ENCODE measurements at regions not wholly inside any gene's neighbourhood (a gene's known extent, or its start where the extent isn't known, plus 50 kb on each side); places are given as distances from the start of the nearest gene placed in this dataset.

DNA sequence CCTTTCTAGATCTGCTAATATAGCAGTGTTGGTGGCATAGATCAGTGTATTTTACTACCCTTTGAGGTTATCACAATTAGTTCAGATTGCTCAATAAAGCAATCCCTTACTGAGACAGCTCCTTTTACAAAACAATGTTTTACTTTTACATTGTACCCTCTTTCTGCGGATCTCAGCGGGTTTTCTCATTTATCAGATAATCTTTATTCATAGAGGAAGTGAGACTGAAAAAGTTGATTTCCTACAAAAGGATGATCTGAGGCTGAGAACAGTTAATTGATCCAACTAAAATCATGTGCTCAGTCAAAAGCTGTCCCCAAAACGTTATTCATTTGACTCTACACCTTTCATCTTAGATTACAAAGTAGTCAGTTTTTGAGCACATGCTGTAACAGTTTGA, 2319.9 kb downstream of the LRRC4C start:
- H3K9me3 ChIP-seq (ENCODE audit: low read depth, low read length), result peaks cover 5% of the 10 kb centered on the region
- H3K4me2 ChIP-seq (ENCODE audit: insufficient read depth, low read length), result no peak overlapping the region
- H2AFZ ChIP-seq (ENCODE audit: low read length), result no peak overlapping the region
- H3K4me3 ChIP-seq (ENCODE audit: insufficient read depth, low read length), result no peak overlapping the region
- H3K36me3 ChIP-seq (ENCODE audit: insufficient read depth, low read length), result no peaks in the 10 kb centered on the region
- no peaks in the 10 kb centered on the region for H3K27me3 ChIP-seq (ENCODE audit: insufficient read depth, low read length)
- DNase-seq (ENCODE audit: insufficient read length, low spot score, missing footprints), result no peak
- no peaks in the 10 kb centered on the region for H3K79me2 ChIP-seq (ENCODE audit: insufficient read depth, low read length)
- H3K4me1 ChIP-seq (ENCODE audit: insufficient read depth, low read length), result no peaks in the 10 kb centered on the region
- TF ChIP-seq, protein P1, sequence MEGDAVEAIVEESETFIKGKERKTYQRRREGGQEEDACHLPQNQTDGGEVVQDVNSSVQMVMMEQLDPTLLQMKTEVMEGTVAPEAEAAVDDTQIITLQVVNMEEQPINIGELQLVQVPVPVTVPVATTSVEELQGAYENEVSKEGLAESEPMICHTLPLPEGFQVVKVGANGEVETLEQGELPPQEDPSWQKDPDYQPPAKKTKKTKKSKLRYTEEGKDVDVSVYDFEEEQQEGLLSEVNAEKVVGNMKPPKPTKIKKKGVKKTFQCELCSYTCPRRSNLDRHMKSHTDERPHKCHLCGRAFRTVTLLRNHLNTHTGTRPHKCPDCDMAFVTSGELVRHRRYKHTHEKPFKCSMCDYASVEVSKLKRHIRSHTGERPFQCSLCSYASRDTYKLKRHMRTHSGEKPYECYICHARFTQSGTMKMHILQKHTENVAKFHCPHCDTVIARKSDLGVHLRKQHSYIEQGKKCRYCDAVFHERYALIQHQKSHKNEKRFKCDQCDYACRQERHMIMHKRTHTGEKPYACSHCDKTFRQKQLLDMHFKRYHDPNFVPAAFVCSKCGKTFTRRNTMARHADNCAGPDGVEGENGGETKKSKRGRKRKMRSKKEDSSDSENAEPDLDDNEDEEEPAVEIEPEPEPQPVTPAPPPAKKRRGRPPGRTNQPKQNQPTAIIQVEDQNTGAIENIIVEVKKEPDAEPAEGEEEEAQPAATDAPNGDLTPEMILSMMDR (IDR thresholded peaks at IDR 0.05; ENCODE audit: extremely low read depth, low read depth, low read length), result no peak
- no peak overlapping the region for H3K27ac ChIP-seq (ENCODE audit: low read depth, low read length)
- H4K20me1 ChIP-seq (ENCODE audit: insufficient read depth, low read length), result no peaks in the 10 kb centered on the region

DNA sequence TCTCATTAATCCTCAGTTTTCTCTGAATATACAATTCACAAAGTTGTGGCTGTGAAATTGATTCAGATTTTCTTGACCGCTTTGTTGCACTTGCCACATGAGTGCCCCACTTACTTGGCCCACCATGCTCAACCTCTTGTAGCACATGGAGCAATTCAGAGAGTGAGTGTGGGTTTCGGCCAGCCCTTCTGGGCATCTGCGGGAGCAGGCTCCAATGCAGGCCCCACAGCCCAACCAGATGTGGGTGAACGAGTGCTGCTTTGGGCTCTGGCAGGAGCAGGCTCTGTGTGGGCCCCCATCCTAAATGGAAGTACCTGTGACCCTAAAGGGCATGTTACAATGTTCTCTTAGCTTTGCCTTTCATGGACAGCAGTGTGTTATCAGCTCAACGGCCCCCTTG, 2338.6 kb downstream of the LRRC4C start:
- Histone ChIP-seq H3K27ac (ENCODE audit: low read depth, low read length) (no peak overlapping the region), H3K9me3 (ENCODE audit: low read depth, low read length) (no peaks in the 10 kb centered on the region), H2AFZ (ENCODE audit: low read length) (no peak overlapping the region), H4K20me1 (ENCODE audit: insufficient read depth, low read length) (no peaks in the 10 kb centered on the region), H3K36me3 (ENCODE audit: insufficient read depth, low read length) (no peaks in the 10 kb centered on the region), H3K4me3 (ENCODE audit: insufficient read depth, low read length) (no peak overlapping the region), H3K4me2 (ENCODE audit: insufficient read depth, low read length) (no peak overlapping the region), H3K27me3 (ENCODE audit: insufficient read depth, low read length) (no peaks in the 10 kb centered on the region), H3K4me1 (ENCODE audit: insufficient read depth, low read length) (no peaks in the 10 kb centered on the region), H3K79me2 (ENCODE audit: insufficient read depth, low read length) (no peaks in the 10 kb centered on the region)
- DNase-seq (ENCODE audit: insufficient read length, low spot score, missing footprints), result no peak
- TF ChIP-seq, protein P1 (IDR thresholded peaks at IDR 0.05; ENCODE audit: extremely low read depth, low read depth, low read length), result no peak

DNA sequence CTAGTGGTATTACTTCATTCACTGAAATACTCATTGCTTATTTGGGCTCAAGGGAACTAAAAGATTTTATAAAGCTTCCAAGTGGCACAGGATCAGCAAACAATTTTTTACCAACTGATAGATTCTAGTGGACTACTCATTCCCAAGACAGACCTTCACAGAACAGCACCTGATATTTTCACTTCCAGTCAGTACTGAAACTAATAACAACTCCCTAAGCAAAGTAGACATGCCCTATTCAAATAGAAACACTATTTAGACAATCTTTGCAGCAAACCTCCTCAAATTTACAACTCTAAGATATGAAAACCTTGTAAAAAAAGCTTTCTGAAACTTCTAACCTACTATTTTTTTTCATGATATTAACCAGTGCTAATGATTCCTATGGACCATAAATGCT, 2345.8 kb downstream of the LRRC4C start:
- Histone ChIP-seq H3K27me3 (ENCODE audit: insufficient read depth, low read length) (no peaks in the 10 kb centered on the region), H4K20me1 (ENCODE audit: insufficient read depth, low read length) (no peaks in the 10 kb centered on the region), H3K27ac (ENCODE audit: low read depth, low read length) (no peak overlapping the region), H2AFZ (ENCODE audit: low read length) (no peak overlapping the region), H3K4me3 (ENCODE audit: insufficient read depth, low read length) (no peak overlapping the region), H3K4me1 (ENCODE audit: insufficient read depth, low read length) (no peaks in the 10 kb centered on the region), H3K36me3 (ENCODE audit: insufficient read depth, low read length) (no peaks in the 10 kb centered on the region), H3K79me2 (ENCODE audit: insufficient read depth, low read length) (no peaks in the 10 kb centered on the region), H3K9me3 (ENCODE audit: low read depth, low read length) (no peaks in the 10 kb centered on the region), H3K4me2 (ENCODE audit: insufficient read depth, low read length) (no peak overlapping the region)
- TF ChIP-seq, protein P1 (IDR thresholded peaks at IDR 0.05; ENCODE audit: extremely low read depth, low read depth, low read length), result no peak
- DNase-seq (ENCODE audit: insufficient read length, low spot score, missing footprints), result no peak

DNA sequence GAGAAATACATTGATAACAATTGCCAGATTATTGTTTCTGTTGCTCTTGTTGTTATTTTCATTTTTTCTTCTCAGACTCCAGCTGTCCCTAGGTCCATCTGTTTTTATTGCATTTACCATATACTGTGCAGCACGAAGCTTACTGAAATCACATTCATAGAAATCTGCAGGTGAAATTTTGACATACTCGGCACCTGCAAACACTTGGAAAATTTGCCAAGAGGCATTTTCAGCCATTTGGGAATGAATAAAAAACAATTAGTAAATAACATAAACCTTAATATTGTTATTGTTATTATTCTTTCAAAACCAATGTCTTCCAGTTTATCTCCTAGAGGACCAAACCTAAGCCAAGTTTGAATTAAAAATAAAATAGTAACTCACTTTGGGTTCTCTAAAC, 2357.2 kb downstream of the LRRC4C start:
- no peaks in the 10 kb centered on the region for H3K27me3 ChIP-seq (ENCODE audit: insufficient read depth, low read length)
- H3K36me3 ChIP-seq (ENCODE audit: insufficient read depth, low read length), result no peaks in the 10 kb centered on the region
- H3K4me3 ChIP-seq (ENCODE audit: insufficient read depth, low read length), result no peak overlapping the region
- DNase-seq (ENCODE audit: insufficient read length, low spot score, missing footprints), result peak; percentile 5
- TF ChIP-seq, protein P1 (IDR thresholded peaks at IDR 0.05; ENCODE audit: extremely low read depth, low read depth, low read length), result no peak
- H3K4me1 ChIP-seq (ENCODE audit: insufficient read depth, low read length), result no peaks in the 10 kb centered on the region
- H3K4me2 ChIP-seq (ENCODE audit: insufficient read depth, low read length), result no peak overlapping the region
- H3K79me2 ChIP-seq (ENCODE audit: insufficient read depth, low read length), result no peaks in the 10 kb centered on the region
- no peak overlapping the region for H3K27ac ChIP-seq (ENCODE audit: low read depth, low read length)
- H2AFZ ChIP-seq (ENCODE audit: low read length), result no peak overlapping the region
- H3K9me3 ChIP-seq (ENCODE audit: low read depth, low read length), result peaks cover 3% of the 10 kb centered on the region
- no peaks in the 10 kb centered on the region for H4K20me1 ChIP-seq (ENCODE audit: insufficient read depth, low read length)

All from osteoblast (primary cell).